Spleen (tissue), 7 donors: ENCODE measurements at regions not wholly inside any gene's neighbourhood (a gene's known extent, or its start where the extent isn't known, plus 50 kb on each side); places are given as distances from the start of the nearest gene placed in this dataset.

Experiments
- CTCF ChIP-seq, 11 experiments: fragments of 200-600 bp in 7 of 11; fragments of 450-650 bp in 4 of 11; sonication (generic) in 4 of 11; IDR thresholded peaks in 8 of 11; conservative IDR thresholded peaks in 3 of 11; 1 replicate in 7 of 11; 2 replicates in 4 of 11; pipeline versions ENCODE4 v1.4.0 to v1.8.0; 2016 to 2021; ENCODE audit warnings: antibody characterized with exemption in 11 of 11, inconsistent platforms in 4 of 11, mild to moderate bottlenecking in 1 of 11
- POLR2A ChIP-seq, 3 donors: fragments of 450-650 bp; IDR thresholded peaks; one replicate each; pipeline ENCODE4 v1.5.1; 2017; ENCODE audit warnings: antibody characterized with exemption in 3 of 3, mild to moderate bottlenecking in 1 of 3
- POLR2AphosphoS5 ChIP-seq, 3 donors: sonication (generic); formaldehyde crosslinking; IDR thresholded peaks; one replicate each; pipeline ENCODE4 v1.5.1; 2017; ENCODE audit warnings: antibody characterized with exemption in 3 of 3
- donor health status: DM: no; HTN: no; CAD: no; lungs with moderate emphysema.
- donor health status: DM: no; HTN: no; CAD: no.
- donor health status: DM: no; HTN: no; CAD: no.

GRCh38 chr1:214977700-214978374 is 104.7 kb upstream of the KCNK2 start:
- no peak for TF ChIP-seq CTCF (IDR thresholded peaks at IDR 0.05 in 8 of 11, conservative IDR thresholded peaks at IDR 0.05 in 3 of 11)
- no peak for TF ChIP-seq POLR2A (IDR thresholded peaks at IDR 0.05)
- TF ChIP-seq POLR2AphosphoS5 (IDR thresholded peaks at IDR 0.05), result no peak
